Activated CD4-positive, alpha-beta T cell treated with anti-CD3 and anti-CD28 coated beads, Interleukin-2, amount 10 ng/mL, durations not matched to agents 24 days and 14 days (primary cell): ENCODE measurements at regions not wholly inside any gene's neighbourhood (a gene's known extent, or its start where the extent isn't known, plus 50 kb on each side); places are given as distances from the start of the nearest gene placed in this dataset.

Source experiments
- DNase-seq: peaks from one replicate; pipeline ENCODE4 v3.0.0; 2022
- H3K27ac Mint-ChIP-seq: one replicate; pipeline ENCODE4 v1.8.0; 2022; ENCODE audit warnings: mild to moderate bottlenecking, mixed read lengths
- H3K27me3 Mint-ChIP-seq: one replicate; pipeline ENCODE4 v1.8.0; 2022; ENCODE audit warnings: mixed read lengths
- H3K36me3 Mint-ChIP-seq: one replicate; pipeline ENCODE4 v1.8.0; 2022; ENCODE audit warnings: low read depth, mild to moderate bottlenecking, mixed read lengths
- H3K4me1 Mint-ChIP-seq: one replicate; pipeline ENCODE4 v1.8.0; 2021; ENCODE audit warnings: mixed read lengths
- H3K4me3 Mint-ChIP-seq: one replicate; pipeline ENCODE4 v1.8.0; 2022; ENCODE audit warnings: mild to moderate bottlenecking, moderate library complexity, mixed read lengths
- H3K9me3 Mint-ChIP-seq: one replicate; pipeline ENCODE4 v1.8.0; 2021; ENCODE audit warnings: mixed read lengths
- intact Hi-C: fragments of 100-400 bp; cut with micrococcal nuclease; formaldehyde crosslinking; loops from one replicate; pipeline ENCODE4 v1.15.1; 2023

- Mint-ChIP-seq H3K9me3 (no peaks in the 10 kb centered on the region), H3K4me1 (no peaks in the 10 kb centered on the region), H3K4me3 (no peak overlapping the region), H3K27ac (no peak overlapping the region), H3K36me3 (no peaks in the 10 kb centered on the region), H3K27me3 (peaks cover 4% of the 10 kb centered on the region)
- intact Hi-C loops: no loop called here
- DNase-seq: no peak
These were observed 69.2 kb downstream of the KCNF1 start for GRCh38 chr2:10980886-10981425.

GRCh38 chr2:10981451-10981850, 69.7 kb downstream of the KCNF1 start:
- Mint-ChIP-seq H3K4me1 (no peaks in the 10 kb centered on the region), H3K27me3 (peaks cover 4% of the 10 kb centered on the region), H3K4me3 (no peak overlapping the region), H3K27ac (no peak overlapping the region), H3K9me3 (no peaks in the 10 kb centered on the region), H3K36me3 (no peaks in the 10 kb centered on the region)
- DNase-seq: no peak
- intact Hi-C loops: no loop called here

- Mint-ChIP-seq H3K4me3 (no peak overlapping the region), H3K36me3 (no peaks in the 10 kb centered on the region), H3K27ac (no peak overlapping the region), H3K27me3 (peaks cover 2% of the 10 kb centered on the region), H3K4me1 (no peaks in the 10 kb centered on the region), H3K9me3 (no peaks in the 10 kb centered on the region)
- no peak for DNase-seq
- intact Hi-C loops: no loop called here
These were observed 70.3 kb downstream of the KCNF1 start for GRCh38 chr2:10981941-10982431.

- no peak overlapping the region for H3K27ac Mint-ChIP-seq
- no peak overlapping the region for H3K4me3 Mint-ChIP-seq
- H3K27me3 Mint-ChIP-seq: no peaks in the 10 kb centered on the region
- H3K36me3 Mint-ChIP-seq: no peaks in the 10 kb centered on the region
- H3K9me3 Mint-ChIP-seq: no peaks in the 10 kb centered on the region
- H3K4me1 Mint-ChIP-seq: no peaks in the 10 kb centered on the region
- intact Hi-C loops: no loop called here
- DNase-seq: no peak
These were observed 71.4 kb downstream of the KCNF1 start for GRCh38 chr2:10982931-10983701.

GRCh38 chr2:10983711-10984110, 72.0 kb downstream of the KCNF1 start:
- DNase-seq: no peak
- no peak overlapping the region for H3K27ac Mint-ChIP-seq
- intact Hi-C loops: no loop called here
- H3K9me3 Mint-ChIP-seq: no peaks in the 10 kb centered on the region
- H3K36me3 Mint-ChIP-seq: no peaks in the 10 kb centered on the region
- no peaks in the 10 kb centered on the region for H3K27me3 Mint-ChIP-seq
- no peaks in the 10 kb centered on the region for H3K4me1 Mint-ChIP-seq
- no peak overlapping the region for H3K4me3 Mint-ChIP-seq

GRCh38 chr2:10984418-10985135, 72.8 kb downstream of the KCNF1 start:
- no peak overlapping the region for H3K4me3 Mint-ChIP-seq
- H3K27ac Mint-ChIP-seq: no peak overlapping the region

GRCh38 chr2:10985260-10985659, 73.5 kb downstream of the KCNF1 start:
- intact Hi-C loops: no loop called here
- no peaks in the 10 kb centered on the region for H3K4me1 Mint-ChIP-seq
- no peak for DNase-seq
- H3K9me3 Mint-ChIP-seq: no peaks in the 10 kb centered on the region
- no peak overlapping the region for H3K27ac Mint-ChIP-seq
- no peaks in the 10 kb centered on the region for H3K27me3 Mint-ChIP-seq
- H3K36me3 Mint-ChIP-seq: no peaks in the 10 kb centered on the region
- no peak overlapping the region for H3K4me3 Mint-ChIP-seq

More at GRCh38 chr2:10984418-10985135, 72.8 kb downstream of the KCNF1 start:
- intact Hi-C loops: no loop called here
- no peaks in the 10 kb centered on the region for H3K4me1 Mint-ChIP-seq
- H3K27me3 Mint-ChIP-seq: no peaks in the 10 kb centered on the region
- no peak for DNase-seq
- no peaks in the 10 kb centered on the region for H3K36me3 Mint-ChIP-seq
- H3K9me3 Mint-ChIP-seq: no peaks in the 10 kb centered on the region

- no peak overlapping the region for H3K27ac Mint-ChIP-seq
- intact Hi-C loops: no loop called here
- H3K4me3 Mint-ChIP-seq: no peak overlapping the region
- H3K9me3 Mint-ChIP-seq: no peaks in the 10 kb centered on the region
- H3K4me1 Mint-ChIP-seq: no peaks in the 10 kb centered on the region
- no peaks in the 10 kb centered on the region for H3K36me3 Mint-ChIP-seq
- no peak for DNase-seq
- H3K27me3 Mint-ChIP-seq: no peaks in the 10 kb centered on the region
These were observed 74.3 kb downstream of the KCNF1 start for GRCh38 chr2:10985901-10986535.

- Mint-ChIP-seq H3K4me1 (no peaks in the 10 kb centered on the region), H3K4me3 (no peak overlapping the region), H3K27me3 (no peaks in the 10 kb centered on the region), H3K27ac (no peak overlapping the region), H3K36me3 (no peaks in the 10 kb centered on the region), H3K9me3 (no peaks in the 10 kb centered on the region)
- no peak for DNase-seq
- intact Hi-C loops: no loop called here
These were observed 75.7 kb downstream of the KCNF1 start for GRCh38 chr2:10987439-10987838.

GRCh38 chr2:10987861-10988260, 76.1 kb downstream of the KCNF1 start:
- H3K27ac Mint-ChIP-seq: no peak overlapping the region
- no peak overlapping the region for H3K4me3 Mint-ChIP-seq
- H3K4me1 Mint-ChIP-seq: no peaks in the 10 kb centered on the region
- intact Hi-C loops: no loop called here
- no peaks in the 10 kb centered on the region for H3K27me3 Mint-ChIP-seq
- H3K36me3 Mint-ChIP-seq: no peaks in the 10 kb centered on the region
- no peaks in the 10 kb centered on the region for H3K9me3 Mint-ChIP-seq
- DNase-seq: no peak

- no peak for DNase-seq
- Mint-ChIP-seq H3K27ac (no peak overlapping the region), H3K36me3 (no peaks in the 10 kb centered on the region), H3K27me3 (peaks cover 3% of the 10 kb centered on the region), H3K4me3 (no peak overlapping the region), H3K9me3 (no peaks in the 10 kb centered on the region), H3K4me1 (no peaks in the 10 kb centered on the region)
- intact Hi-C loops: no loop called here
These were observed 77.4 kb downstream of the KCNF1 start for GRCh38 chr2:10989151-10989550.

- no peak for DNase-seq
- intact Hi-C loops: no loop called here
- Mint-ChIP-seq H3K4me3 (no peak overlapping the region), H3K27me3 (peaks cover 3% of the 10 kb centered on the region), H3K27ac (no peak overlapping the region), H3K9me3 (no peaks in the 10 kb centered on the region), H3K36me3 (no peaks in the 10 kb centered on the region), H3K4me1 (no peaks in the 10 kb centered on the region)
These were observed 78.0 kb downstream of the KCNF1 start for GRCh38 chr2:10989782-10990181.

- peaks cover 3% of the 10 kb centered on the region for H3K27me3 Mint-ChIP-seq
- no peak overlapping the region for H3K27ac Mint-ChIP-seq
- intact Hi-C loops: no loop called here
- no peaks in the 10 kb centered on the region for H3K36me3 Mint-ChIP-seq
- no peaks in the 10 kb centered on the region for H3K9me3 Mint-ChIP-seq
- no peaks in the 10 kb centered on the region for H3K4me1 Mint-ChIP-seq
- no peak overlapping the region for H3K4me3 Mint-ChIP-seq
- DNase-seq: no peak
These were observed 78.9 kb downstream of the KCNF1 start for GRCh38 chr2:10990561-10991111.
